Smooth muscle cell (in vitro differentiated cells): ENCODE measurements at regions not wholly inside any gene's neighbourhood (a gene's known extent, or its start where the extent isn't known, plus 50 kb on each side); places are given as distances from the start of the nearest gene placed in this dataset.

Experiments
- DNase-seq: peaks from one replicate; lab custom pipeline; 2025; ENCODE audit not compliant: unreplicated experiment; lab: John Stamatoyannopoulos, UW
- H2AFZ ChIP-seq: fragments of 200-600 bp; sonication (generic); 2 replicates; pipeline ENCODE4 v1.6.0; 2016; ENCODE audit warnings: antibody characterized with exemption, low read depth, mild to moderate bottlenecking
- H3F3A ChIP-seq: fragments of 200-600 bp; sonication (generic); 2 replicates; pipeline ENCODE4 v1.6.0; 2017; ENCODE audit warnings: antibody characterized with exemption, low read depth
- H3K27ac ChIP-seq: fragments of 200-600 bp; sonication (generic); 2 replicates; pipeline ENCODE4 v1.5.1; 2016; ENCODE audit warnings: low read depth, mild to moderate bottlenecking
- H3K27me3 ChIP-seq: fragments of 200-600 bp; sonication (generic); 2 replicates; pipeline ENCODE4 v1.6.1; 2016; ENCODE audit warnings: low read depth, mild to moderate bottlenecking
- H3K36me3 ChIP-seq: fragments of 200-600 bp; sonication (generic); 2 replicates; pipeline ENCODE4 v1.5.1; 2016; ENCODE audit warnings: low read depth
- H3K4me1 ChIP-seq: fragments of 200-600 bp; sonication (generic); 2 replicates; pipeline ENCODE4 v1.5.1; 2016; ENCODE audit warnings: low read depth
- H3K4me2 ChIP-seq: fragments of 200-600 bp; sonication (generic); 2 replicates; pipeline ENCODE4 v1.6.0; 2016; ENCODE audit warnings: mild to moderate bottlenecking
- H3K4me3 ChIP-seq: fragments of 200-600 bp; sonication (generic); 2 replicates; pipeline ENCODE4 v1.5.1; 2016; ENCODE audit warnings: mild to moderate bottlenecking
- H3K79me2 ChIP-seq: fragments of 200-600 bp; sonication (generic); 2 replicates; pipeline ENCODE4 v1.6.0; 2016; ENCODE audit warnings: low read depth, mild to moderate bottlenecking
- H3K9ac ChIP-seq: fragments of 200-600 bp; sonication (generic); 2 replicates; pipeline ENCODE4 v1.6.0; 2016; ENCODE audit warnings: low read depth
- H3K9me3 ChIP-seq: fragments of 200-600 bp; sonication (generic); replicated peaks from 2 replicates; pipeline ENCODE4 v1.5.1; 2016; ENCODE audit warnings: low read depth
- H4K20me1 ChIP-seq: fragments of 200-600 bp; sonication (generic); 2 replicates; pipeline ENCODE4 v1.6.0; 2016; ENCODE audit warnings: low read depth
- CTCF ChIP-seq: fragments of 200-600 bp; sonication (generic); IDR thresholded peaks from 2 replicates; pipeline ENCODE4 v1.5.1; 2017; ENCODE audit warnings: borderline replicate concordance, mild to moderate bottlenecking, antibody characterized with exemption; ENCODE audit not compliant: insufficient read depth, poor library complexity, severe bottlenecking
- WGBS: methylation state at CpG from one replicate; pipeline ENCODE4 v1.1.7; 2016; ENCODE audit warnings: low lambda C conversion rate; 5-methylcytosine and 5-hydroxymethylcytosine counted together

- Histone ChIP-seq H2AFZ (no peak overlapping the region), H3K4me3 (no peak overlapping the region), H3K4me2 (no peak overlapping the region), H3K4me1 (no peaks in the 10 kb centered on the region), H4K20me1 (no peaks in the 10 kb centered on the region), H3K27me3 (no peaks in the 10 kb centered on the region), H3K36me3 (no peaks in the 10 kb centered on the region), H3K9ac (no peak overlapping the region), H3K79me2 (no peaks in the 10 kb centered on the region), H3K27ac (no peak overlapping the region), H3K9me3 (no peaks in the 10 kb centered on the region), H3F3A (no peaks in the 10 kb centered on the region)
- 87% methylated on average over 10 of the region's 10 CpGs for WGBS
- DNase-seq, result no peak
- TF ChIP-seq CTCF, result no peak
Observed at GRCh38 chr1:190792873-190793272, 315.2 kb upstream of the BRINP3 start.

GRCh38 chr1:190807629-190808028 is 330.0 kb upstream of the BRINP3 start:
- no peaks in the 10 kb centered on the region for H3K79me2 ChIP-seq
- 59% methylated on average over 1 of the region's 1 CpG for WGBS
- no peak overlapping the region for H3K9ac ChIP-seq
- no peaks in the 10 kb centered on the region for H3K36me3 ChIP-seq
- no peaks in the 10 kb centered on the region for H3F3A ChIP-seq
- no peaks in the 10 kb centered on the region for H3K27me3 ChIP-seq
- H3K4me3 ChIP-seq, result no peak overlapping the region
- TF ChIP-seq CTCF, result no peak
- no peak overlapping the region for H2AFZ ChIP-seq
- no peak for DNase-seq
- H3K4me2 ChIP-seq, result no peak overlapping the region
- no peaks in the 10 kb centered on the region for H3K9me3 ChIP-seq
- H3K4me1 ChIP-seq, result no peaks in the 10 kb centered on the region
- H3K27ac ChIP-seq, result no peak overlapping the region
- no peaks in the 10 kb centered on the region for H4K20me1 ChIP-seq

- 63% methylated on average over 3 of the region's 3 CpGs for WGBS
- Histone ChIP-seq H3F3A (no peaks in the 10 kb centered on the region), H3K9ac (no peak overlapping the region), H3K36me3 (no peaks in the 10 kb centered on the region), H3K27me3 (no peaks in the 10 kb centered on the region), H3K4me1 (no peaks in the 10 kb centered on the region), H3K9me3 (no peaks in the 10 kb centered on the region), H3K4me3 (no peak overlapping the region), H3K79me2 (no peaks in the 10 kb centered on the region), H3K27ac (no peak overlapping the region), H4K20me1 (no peaks in the 10 kb centered on the region), H2AFZ (no peak overlapping the region), H3K4me2 (no peak overlapping the region)
- DNase-seq, result no peak
- TF ChIP-seq CTCF, result no peak
Observed at GRCh38 chr1:190808035-190808434, 330.4 kb upstream of the BRINP3 start.

GRCh38 chr1:190809312-190809711 is 331.6 kb upstream of the BRINP3 start:
- Histone ChIP-seq H3K9me3 (no peaks in the 10 kb centered on the region), H3K36me3 (no peaks in the 10 kb centered on the region), H3K79me2 (no peaks in the 10 kb centered on the region), H3K4me3 (no peak overlapping the region), H3K27ac (no peak overlapping the region), H2AFZ (no peak overlapping the region), H3F3A (no peaks in the 10 kb centered on the region), H3K4me1 (no peaks in the 10 kb centered on the region), H3K4me2 (no peak overlapping the region), H4K20me1 (no peaks in the 10 kb centered on the region), H3K9ac (no peak overlapping the region), H3K27me3 (no peaks in the 10 kb centered on the region)
- WGBS, result 88% methylated on average over 3 of the region's 3 CpGs
- no peak for DNase-seq
- TF ChIP-seq CTCF, result no peak
